ENCODE measurements at regions not wholly inside any gene's neighbourhood (a gene's known extent, or its start where the extent isn't known, plus 50 kb on each side); places are given as distances from the start of the nearest gene placed in this dataset.

GRCh38 chr4:140255927-140256326 is 101.9 kb upstream of the MAML3 start:
- H3K4me3 ChIP-seq (ENCODE audit: low read depth, low read length): no peak overlapping the region
- TF ChIP-seq CTCF (IDR thresholded peaks at IDR 0.05; ENCODE audit: low read depth, low read length, missing control alignments): no peak
- no peak for DNase-seq (ENCODE audit: low read depth)

- no peak for TF ChIP-seq CTCF (IDR thresholded peaks at IDR 0.05; ENCODE audit: low read depth, low read length, missing control alignments)
- DNase-seq (ENCODE audit: low read depth): no peak
- no peak overlapping the region for H3K4me3 ChIP-seq (ENCODE audit: low read depth, low read length)
Observed at GRCh38 chr4:140255467-140255866, 101.5 kb upstream of the MAML3 start.

GRCh38 chr4:140254651-140255299 is 100.8 kb upstream of the MAML3 start:
- no peak for TF ChIP-seq CTCF (IDR thresholded peaks at IDR 0.05; ENCODE audit: low read depth, low read length, missing control alignments)
- DNase-seq (ENCODE audit: low read depth): no peak

GRCh38 chr4:140253556-140254027 is 99.6 kb upstream of the MAML3 start:
- no peak overlapping the region for H3K4me3 ChIP-seq (ENCODE audit: low read depth, low read length)
- no peak for TF ChIP-seq CTCF (IDR thresholded peaks at IDR 0.05; ENCODE audit: low read depth, low read length, missing control alignments)
- DNase-seq (ENCODE audit: low read depth): no peak

More at GRCh38 chr4:140254651-140255299, 100.8 kb upstream of the MAML3 start:
- no peak overlapping the region for H3K4me3 ChIP-seq (ENCODE audit: low read depth, low read length)

- H3K4me3 ChIP-seq (ENCODE audit: low read depth, low read length): peak overlapping the region; percentile 37
- peak; percentile 80 for TF ChIP-seq CTCF (IDR thresholded peaks at IDR 0.05; ENCODE audit: low read depth, low read length, missing control alignments)
- DNase-seq (ENCODE audit: low read depth): no peak
Observed at GRCh38 chr4:140252742-140253555, 99.0 kb upstream of the MAML3 start.

- no peak for DNase-seq (ENCODE audit: low read depth)
- no peak for TF ChIP-seq CTCF (IDR thresholded peaks at IDR 0.05; ENCODE audit: low read depth, low read length, missing control alignments)
- H3K4me3 ChIP-seq (ENCODE audit: low read depth, low read length): no peak overlapping the region
Observed at GRCh38 chr4:140252141-140252741, 98.3 kb upstream of the MAML3 start.

Measured in GM12864 (cell line).